ENCODE measurements at regions not wholly inside any gene's neighbourhood (a gene's known extent, or its start where the extent isn't known, plus 50 kb on each side); places are given as distances from the start of the nearest gene placed in this dataset.

GRCh38 chr2:118747637-118748036 lies 99.8 kb downstream of the EN1 start:
- no peak for TF ChIP-seq EZH2phosphoT487 (IDR thresholded peaks at IDR 0.05; ENCODE audit: borderline replicate concordance, low read length)
- no peak for TF ChIP-seq CTCF (IDR thresholded peaks at IDR 0.05; ENCODE audit: low read depth, low read length, poor library complexity, severe bottlenecking)

All from DOHH2 (cell line).